Right lobe of liver (tissue), 6 donors: ENCODE measurements at regions not wholly inside any gene's neighbourhood (a gene's known extent, or its start where the extent isn't known, plus 50 kb on each side); places are given as distances from the start of the nearest gene placed in this dataset.

ENCODE experiments used
- ATAC-seq, 4 donors: fragments of 200-7000 bp; cut with Tn5 transposase; one replicate each; pipeline ENCODE4 v1.9.1; 2020; ENCODE audit warnings: mild to moderate bottlenecking in 4 of 4, moderate library complexity in 4 of 4
- DNase-seq, 3 donors: peaks; one replicate each; pipeline ENCODE4 v3.0.0-alpha.2; 2020
- H3K27ac ChIP-seq, 3 donors: fragments of 200-600 bp; one replicate each; pipeline ENCODE4 v1.8.0; 2022
- H3K27me3 ChIP-seq, 2 donors: fragments of 200-600 bp; one replicate each; pipeline ENCODE4 v1.8.0; 2022
- H3K36me3 ChIP-seq, 4 donors: fragments of 200-600 bp; sonication (generic) in 1 of 4; one replicate each; pipeline versions ENCODE4 v1.5.1 to v1.8.0; 2017 to 2022; ENCODE audit warnings: control low read depth in 1 of 4
- H3K4me1 ChIP-seq, 4 donors: fragments of 200-600 bp; sonication (generic) in 1 of 4; one replicate each; pipeline versions ENCODE4 v1.5.1 to v1.8.0; 2017 to 2022; ENCODE audit warnings: control low read depth in 1 of 4
- H3K4me3 ChIP-seq, 3 donors: fragments of 200-600 bp; one replicate each; pipeline ENCODE4 v1.8.0; 2022
- H3K9me3 ChIP-seq, 4 donors: fragments of 200-600 bp; sonication (generic) in 1 of 4; one replicate each; pipeline versions ENCODE4 v1.5.1 to v1.8.0; 2017 to 2022; ENCODE audit warnings: control low read depth in 1 of 4
- POLR2A ChIP-seq: fragments of 450-650 bp; IDR thresholded peaks from one replicate; pipeline ENCODE4 v1.6.1; 2017; ENCODE audit warnings: antibody characterized with exemption, mild to moderate bottlenecking
- WGBS: methylation state at CpG from one replicate; pipeline ENCODE4 v1.1.6; 2018; ENCODE audit warnings: low coverage, low lambda C conversion rate; ENCODE audit not compliant: insufficient coverage; ENCODE audit errors: missing lambda C conversion rate; 5-methylcytosine and 5-hydroxymethylcytosine counted together
- intact Hi-C, 2 donors: fragments of 100-400 bp; cut with DNase I; formaldehyde crosslinking; loops; one replicate each; pipeline versions ENCODE4 v1.11.2 to v1.14.1; 2022
- TF ChIP-seq, protein P1 (sequence below), 4 donors: fragments of 200-600 bp in 3 of 4; fragments of 450-650 bp in 1 of 4; IDR thresholded peaks; one replicate each; pipeline versions ENCODE4 v1.5.1 to v1.8.0; 2016 to 2022; ENCODE audit warnings: antibody characterized with exemption in 4 of 4, mild to moderate bottlenecking in 2 of 4
- donor health status: DM: no; HTN: yes; CAD: no.
- donor health status: DM: no; HTN: no; CAD: no.
- donor health status: DM: no; HTN: no; CAD: no.
- donor health status: DM: no; HTN: yes; CAD: no.
- donor health status: DM: no; HTN: yes; CAD: no.

DNA sequence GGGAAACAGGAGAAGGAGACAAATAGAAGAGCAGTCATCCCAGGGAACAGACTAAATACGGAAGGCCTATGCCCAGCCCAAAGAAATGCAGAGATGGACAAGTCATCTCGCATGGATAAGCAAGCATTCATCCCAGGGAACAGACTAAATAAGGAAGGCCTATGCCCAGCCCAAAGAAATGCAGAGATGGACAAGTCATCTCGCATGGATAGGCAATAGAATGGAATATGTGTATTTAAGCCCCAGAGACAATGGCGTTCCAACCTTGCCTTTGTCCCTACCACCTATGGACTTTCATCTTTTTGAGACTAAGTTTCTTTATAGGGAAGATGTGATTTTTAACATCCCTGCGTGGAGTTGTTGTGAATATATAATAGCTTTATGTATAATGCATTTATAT lies 242.2 kb upstream of the TNC start:
- Histone ChIP-seq H3K36me3 (no peaks in the 10 kb centered on the region), H3K9me3 (no peaks in the 10 kb centered on the region), H3K27ac (no peak overlapping the region), H3K4me3 (no peak overlapping the region), H3K27me3 (no peaks in the 10 kb centered on the region), H3K4me1 (no peaks in the 10 kb centered on the region)
- DNase-seq (no peak), ATAC-seq (no peak)
- TF ChIP-seq, protein P1, sequence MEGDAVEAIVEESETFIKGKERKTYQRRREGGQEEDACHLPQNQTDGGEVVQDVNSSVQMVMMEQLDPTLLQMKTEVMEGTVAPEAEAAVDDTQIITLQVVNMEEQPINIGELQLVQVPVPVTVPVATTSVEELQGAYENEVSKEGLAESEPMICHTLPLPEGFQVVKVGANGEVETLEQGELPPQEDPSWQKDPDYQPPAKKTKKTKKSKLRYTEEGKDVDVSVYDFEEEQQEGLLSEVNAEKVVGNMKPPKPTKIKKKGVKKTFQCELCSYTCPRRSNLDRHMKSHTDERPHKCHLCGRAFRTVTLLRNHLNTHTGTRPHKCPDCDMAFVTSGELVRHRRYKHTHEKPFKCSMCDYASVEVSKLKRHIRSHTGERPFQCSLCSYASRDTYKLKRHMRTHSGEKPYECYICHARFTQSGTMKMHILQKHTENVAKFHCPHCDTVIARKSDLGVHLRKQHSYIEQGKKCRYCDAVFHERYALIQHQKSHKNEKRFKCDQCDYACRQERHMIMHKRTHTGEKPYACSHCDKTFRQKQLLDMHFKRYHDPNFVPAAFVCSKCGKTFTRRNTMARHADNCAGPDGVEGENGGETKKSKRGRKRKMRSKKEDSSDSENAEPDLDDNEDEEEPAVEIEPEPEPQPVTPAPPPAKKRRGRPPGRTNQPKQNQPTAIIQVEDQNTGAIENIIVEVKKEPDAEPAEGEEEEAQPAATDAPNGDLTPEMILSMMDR (IDR thresholded peaks at IDR 0.05): no peak
- no peak for TF ChIP-seq POLR2A
- WGBS: 72% methylated on average over 5 of the region's 5 CpGs
- intact Hi-C loops: no loop called here

DNA sequence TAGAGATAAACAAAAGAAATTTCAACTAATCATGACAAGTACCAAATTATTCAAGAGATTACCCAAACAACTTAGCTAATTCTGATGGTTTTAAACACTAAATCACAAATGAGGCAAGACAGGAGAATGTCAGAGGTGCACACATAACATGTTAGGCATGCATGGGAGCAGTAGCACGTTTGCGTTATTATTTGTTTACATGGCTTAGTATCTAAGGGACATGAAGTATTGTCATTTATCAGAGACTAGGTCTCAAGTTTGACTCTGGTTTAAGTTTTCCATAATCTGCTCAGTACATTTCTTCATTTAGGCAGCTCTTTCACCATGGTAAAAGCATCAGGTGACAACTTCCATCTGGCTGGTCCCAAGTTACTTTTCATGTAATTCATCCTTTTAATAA lies 244.1 kb upstream of the TNC start:
- no peak for ATAC-seq
- TF ChIP-seq, protein P1 (IDR thresholded peaks at IDR 0.05): no peak
- no peak for TF ChIP-seq POLR2A
- intact Hi-C loops: no loop called here
- Histone ChIP-seq H3K4me1 (no peaks in the 10 kb centered on the region), H3K27ac (no peak overlapping the region), H3K9me3 (no peaks in the 10 kb centered on the region), H3K27me3 (no peaks in the 10 kb centered on the region), H3K4me3 (no peak overlapping the region), H3K36me3 (no peaks in the 10 kb centered on the region)
- DNase-seq: no peak
- WGBS: 44% methylated on average over 2 of the region's 2 CpGs

DNA sequence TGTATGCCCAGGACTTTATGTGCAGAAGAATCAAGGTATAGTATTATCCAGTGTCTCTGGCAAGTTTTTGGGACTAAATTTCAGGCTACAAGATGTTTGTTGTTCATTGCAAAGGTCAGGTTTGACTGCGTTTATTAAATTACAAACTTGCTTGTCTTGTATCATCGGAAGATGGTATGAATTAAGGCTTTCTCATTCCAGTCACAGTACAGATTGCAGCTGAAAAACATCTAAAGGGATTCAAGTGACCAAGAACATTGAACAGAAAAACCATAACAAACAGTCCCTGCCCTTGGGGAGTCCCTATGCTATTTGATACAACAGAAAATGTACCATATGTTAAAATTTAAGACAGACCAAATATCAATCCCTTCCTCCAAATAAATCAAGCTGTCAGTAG lies 244.7 kb upstream of the TNC start:
- TF ChIP-seq, protein P1 (IDR thresholded peaks at IDR 0.05): no peak
- TF ChIP-seq POLR2A: no peak
- H3K27ac ChIP-seq: no peak overlapping the region
- no peaks in the 10 kb centered on the region for H3K4me1 ChIP-seq
- no peaks in the 10 kb centered on the region for H3K27me3 ChIP-seq
- no peaks in the 10 kb centered on the region for H3K36me3 ChIP-seq
- intact Hi-C loops: no loop called here
- no peaks in the 10 kb centered on the region for H3K9me3 ChIP-seq
- no peak for ATAC-seq
- no peak for DNase-seq
- WGBS: 58% methylated on average over 2 of the region's 2 CpGs
- H3K4me3 ChIP-seq: no peak overlapping the region

DNA sequence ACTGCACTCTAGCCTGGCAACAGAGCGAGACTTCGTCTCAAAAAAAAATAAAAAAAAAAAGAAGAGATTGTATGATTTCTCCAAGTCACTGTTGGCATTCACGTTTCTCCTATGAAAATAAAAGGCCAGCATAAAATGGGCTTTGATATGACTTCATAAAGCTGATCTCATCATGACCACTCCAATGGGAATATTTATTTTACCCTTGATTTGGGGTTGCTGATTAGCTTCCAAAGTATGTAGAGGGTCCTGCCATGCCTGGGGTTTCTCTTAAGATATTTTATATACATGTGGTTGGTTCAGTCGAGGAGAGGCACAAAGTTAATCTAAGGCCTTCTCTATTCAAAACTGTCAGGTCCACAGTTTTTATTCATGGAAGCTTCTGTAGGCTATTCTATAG lies 247.0 kb upstream of the TNC start:
- DNase-seq (no peak), ATAC-seq (no peak)
- intact Hi-C loops: no loop called here
- Histone ChIP-seq H3K4me3 (no peak overlapping the region), H3K27ac (no peak overlapping the region), H3K4me1 (no peaks in the 10 kb centered on the region), H3K9me3 (no peaks in the 10 kb centered on the region), H3K27me3 (no peaks in the 10 kb centered on the region), H3K36me3 (no peaks in the 10 kb centered on the region)
- WGBS: 82% methylated on average over 3 of the region's 4 CpGs
- TF ChIP-seq POLR2A: no peak
- TF ChIP-seq, protein P1 (IDR thresholded peaks at IDR 0.05): no peak

DNA sequence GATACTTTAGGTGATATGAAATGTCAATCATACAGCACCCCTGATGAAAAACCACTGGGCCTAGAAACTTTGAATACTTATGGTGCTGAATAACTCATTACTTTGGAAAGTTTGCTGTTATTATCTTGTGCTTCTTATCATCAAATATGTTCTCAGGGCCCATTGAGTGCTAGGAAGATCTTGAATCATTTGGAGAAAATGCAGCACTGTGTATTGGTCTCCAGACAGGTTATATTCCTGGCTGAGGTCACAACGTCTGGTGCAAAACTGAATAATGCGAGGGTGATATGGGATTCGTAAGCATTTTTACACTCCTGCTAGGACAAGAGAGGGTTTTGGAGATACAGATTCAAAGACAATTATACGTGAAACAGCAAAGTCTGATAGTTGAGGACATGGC lies 249.4 kb upstream of the TNC start:
- no peak overlapping the region for H3K27ac ChIP-seq
- no peak for ATAC-seq
- H3K36me3 ChIP-seq: no peaks in the 10 kb centered on the region
- intact Hi-C loops: no loop called here
- H3K4me1 ChIP-seq: no peaks in the 10 kb centered on the region
- H3K4me3 ChIP-seq: no peak overlapping the region
- no peaks in the 10 kb centered on the region for H3K9me3 ChIP-seq
- no peaks in the 10 kb centered on the region for H3K27me3 ChIP-seq
- WGBS: 63% methylated on average over 4 of the region's 4 CpGs
- TF ChIP-seq, protein P1 (IDR thresholded peaks at IDR 0.05): no peak
- TF ChIP-seq POLR2A: no peak
- no peak for DNase-seq
